ENCODE measurements at regions not wholly inside any gene's neighbourhood (a gene's known extent, or its start where the extent isn't known, plus 50 kb on each side); places are given as distances from the start of the nearest gene placed in this dataset.

GRCh38 chr16:9254863-9255262 is 163.4 kb downstream of the HAPSTR1 start (continued):
- TF ChIP-seq ZBTB6 (tag by site-specific recombination; IDR thresholded peaks at IDR 0.05), result no peak

GRCh38 chr16:9256196-9256595 is 164.8 kb downstream of the HAPSTR1 start:
- Histone ChIP-seq H3K27ac (ENCODE audit: extremely low read depth, low read depth, low read length) (no peak overlapping the region), H3K9me3 (ENCODE audit: control insufficient read depth, insufficient read depth, low read depth, low read length) (no peaks in the 10 kb centered on the region), H3K36me3 (ENCODE audit: control insufficient read depth in 2 of 2, insufficient read depth in 1 of 2, low read length in 2 of 2) (no peaks in the 10 kb centered on the region), H3K4me1 (ENCODE audit: control insufficient read depth, insufficient read depth, low read length) (peaks cover 6% of the 10 kb centered on the region), H3K4me3 (ENCODE audit: low read depth, low read length) (no peak overlapping the region)
- ChIA-PET CTCF (interaction anchor here (0.6 to 4.4 kb wide), 16 partner anchors 8 to 936 kb away, joined by 3 to 35 read pairs (median 4); no protein-coding TSS in a partner anchor), POLR2A (no interaction called here)
- TF ChIP-seq CTCF (tag by site-specific recombination; IDR thresholded peaks at IDR 0.05), result 0 out of 2 replicates have a peak, but pooled peaks have one; percentile 17
- TF ChIP-seq ZNF112 (tag by site-specific recombination; IDR thresholded peaks at IDR 0.05), result no peak
- no peak for TF ChIP-seq IKZF3 (tag by site-specific recombination; IDR thresholded peaks at IDR 0.05)

- POLR2A ChIA-PET, result no interaction called here
- H3K27ac ChIP-seq (ENCODE audit: extremely low read depth, low read depth, low read length), result no peak overlapping the region
These were observed 166.4 kb downstream of the HAPSTR1 start for GRCh38 chr16:9257843-9258242.

GRCh38 chr16:9258423-9259051 is 167.1 kb downstream of the HAPSTR1 start:
- H3K36me3 ChIP-seq (ENCODE audit: control insufficient read depth in 2 of 2, insufficient read depth in 1 of 2, low read length in 2 of 2), result no peaks in the 10 kb centered on the region
- no peaks in the 10 kb centered on the region for H3K9me3 ChIP-seq (ENCODE audit: control insufficient read depth, insufficient read depth, low read depth, low read length)
- peaks cover 6% of the 10 kb centered on the region for H3K4me1 ChIP-seq (ENCODE audit: control insufficient read depth, insufficient read depth, low read length)
- no peak overlapping the region for H3K4me3 ChIP-seq (ENCODE audit: low read depth, low read length)
- H3K27ac ChIP-seq (ENCODE audit: extremely low read depth, low read depth, low read length), result no peak overlapping the region
- TF ChIP-seq PATZ1 (tag by site-specific recombination; IDR thresholded peaks at IDR 0.05), result no peak
- peak; percentile 44 for TF ChIP-seq ZNF623 (tag by site-specific recombination; IDR thresholded peaks at IDR 0.05)
- TF ChIP-seq ZNF654 (tag by site-specific recombination; IDR thresholded peaks at IDR 0.05; ENCODE audit: low read depth), result peak; percentile 66
- ChIA-PET POLR2A (interaction anchor here (0.5 kb wide), 1 partner anchor 167 kb away, joined by 3 read pairs; no protein-coding TSS in a partner anchor), CTCF (interaction anchor here (0.6 to 4.4 kb wide), 19 partner anchors 10 to 938 kb away, joined by 3 to 35 read pairs (median 4); partner anchors contain the start of gene GRIN2A)

More at GRCh38 chr16:9257843-9258242, 166.4 kb downstream of the HAPSTR1 start:
- CTCF ChIA-PET, result interaction anchor here (0.6 to 4.4 kb wide), 21 partner anchors 12 to 1065 kb away, joined by 3 to 35 read pairs (median 4); no protein-coding TSS in a partner anchor
- Histone ChIP-seq H3K4me3 (ENCODE audit: low read depth, low read length) (no peak overlapping the region), H3K4me1 (ENCODE audit: control insufficient read depth, insufficient read depth, low read length) (peaks cover 6% of the 10 kb centered on the region), H3K36me3 (ENCODE audit: control insufficient read depth in 2 of 2, insufficient read depth in 1 of 2, low read length in 2 of 2) (no peaks in the 10 kb centered on the region), H3K9me3 (ENCODE audit: control insufficient read depth, insufficient read depth, low read depth, low read length) (no peaks in the 10 kb centered on the region)
- no peak for TF ChIP-seq KLF8 (tag by site-specific recombination; IDR thresholded peaks at IDR 0.05)
- no peak for TF ChIP-seq ZNF514 (tag by site-specific recombination; IDR thresholded peaks at IDR 0.05)
- no peak for TF ChIP-seq ZBTB10 (tag by site-specific recombination; IDR thresholded peaks at IDR 0.05)
- TF ChIP-seq ZNF580 (tag by site-specific recombination; IDR thresholded peaks at IDR 0.05), result no peak
- no peak for TF ChIP-seq FEZF1 (tag by site-specific recombination; IDR thresholded peaks at IDR 0.05)
- TF ChIP-seq PRDM1 (tag by site-specific recombination; IDR thresholded peaks at IDR 0.05), result no peak
